ENCODE measurements at regions not wholly inside any gene's neighbourhood (a gene's known extent, or its start where the extent isn't known, plus 50 kb on each side); places are given as distances from the start of the nearest gene placed in this dataset.
A peak's percentile ranks its signal among the peaks of the same experiment; 100 is the strongest.

GRCh38 chrX:45751156-45751555 is 550.5 kb upstream of the DIPK2B start:
- Histone ChIP-seq H3K4me3 (no peak overlapping the region), H3K9me3 (no peaks in the 10 kb centered on the region), H3K27me3 (peaks cover 0 to 22% (median 0%) of the 10 kb centered on the region in 4 donors), H3K4me1 (no peaks in the 10 kb centered on the region), H3K27ac (no peak overlapping the region), H3K36me3 (no peaks in the 10 kb centered on the region)
- 18 to 29% methylated on average over 3 of the region's 3 CpGs for WGBS, 2 donors
- no peak for FAIRE-seq
- ATAC-seq = no peak
- no peak for DNase-seq
- intact Hi-C loops (cut with DNase I) = no loop called here
- no peak for TF ChIP-seq CTCF (IDR thresholded peaks at IDR 0.05)

- no peak for TF ChIP-seq CTCF (IDR thresholded peaks at IDR 0.05)
- no peaks in the 10 kb centered on the region for H3K36me3 ChIP-seq
- H3K4me1 ChIP-seq = no peaks in the 10 kb centered on the region
- FAIRE-seq (no peak), DNase-seq (no peak), ATAC-seq (peak in 1 of 4 donors; percentile 27)
- H3K9me3 ChIP-seq = no peaks in the 10 kb centered on the region
- no peak overlapping the region for H3K27ac ChIP-seq
- intact Hi-C loops (cut with DNase I) = no loop called here
- WGBS, 2 donors = 44 to 72% methylated on average over 5 of the region's 5 CpGs
- H3K27me3 ChIP-seq = peaks cover 0 to 18% (median 0%) of the 10 kb centered on the region in 4 donors
- no peak overlapping the region for H3K4me3 ChIP-seq
These were observed 550.0 kb upstream of the DIPK2B start for GRCh38 chrX:45750639-45751038.

- FAIRE-seq (peak; percentile 51), DNase-seq (no peak), ATAC-seq (peak in 1 of 4 donors; percentile 29)
- 64 to 67% methylated on average over 4 of the region's 4 CpGs for WGBS, 2 donors
- intact Hi-C loops (cut with DNase I) = no loop called here
- H3K27me3 ChIP-seq = peaks cover 0 to 16% (median 2%) of the 10 kb centered on the region in 4 donors
- no peak overlapping the region for H3K4me3 ChIP-seq
- no peak overlapping the region for H3K27ac ChIP-seq
- H3K9me3 ChIP-seq = no peaks in the 10 kb centered on the region
- TF ChIP-seq CTCF (IDR thresholded peaks at IDR 0.05) = no peak
- H3K36me3 ChIP-seq = no peaks in the 10 kb centered on the region
- H3K4me1 ChIP-seq = no peaks in the 10 kb centered on the region
These were observed 548.7 kb upstream of the DIPK2B start for GRCh38 chrX:45749375-45749774.

DNA sequence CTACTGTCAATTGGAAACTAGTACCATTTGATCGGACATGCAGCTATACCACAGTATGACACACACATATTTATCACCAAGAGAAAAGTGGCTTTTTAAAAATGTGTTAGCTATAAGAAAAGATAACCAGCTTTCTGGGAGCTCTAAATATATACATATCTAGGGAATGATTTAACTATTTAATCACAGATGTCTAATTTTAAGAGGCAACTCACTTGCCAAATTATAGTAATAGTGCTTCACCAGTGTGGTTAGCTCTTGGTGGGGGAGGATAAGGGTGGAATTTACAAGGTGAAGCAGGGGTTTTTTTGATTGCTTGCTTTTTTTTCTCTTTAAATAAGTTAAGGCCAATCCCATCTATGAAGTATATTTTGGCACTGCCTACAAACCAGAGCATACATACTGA is 547.7 kb upstream of the DIPK2B start:
- Histone ChIP-seq H3K27ac (no peak overlapping the region), H3K4me1 (no peaks in the 10 kb centered on the region), H3K4me3 (no peak overlapping the region), H3K27me3 (peaks cover 0 to 16% (median 2%) of the 10 kb centered on the region in 4 donors), H3K36me3 (no peaks in the 10 kb centered on the region), H3K9me3 (no peaks in the 10 kb centered on the region)
- intact Hi-C loops (cut with DNase I) = no loop called here
- DNase-seq (no peak), FAIRE-seq (no peak), ATAC-seq (no peak)
- TF ChIP-seq CTCF (IDR thresholded peaks at IDR 0.05) = no peak
- WGBS, 2 donors = 87 to 95% methylated on average over 1 of the region's 1 CpG

GRCh38 chrX:45747905-45748304 is 547.2 kb upstream of the DIPK2B start:
- FAIRE-seq (no peak), DNase-seq (no peak), ATAC-seq (no peak)
- intact Hi-C loops (cut with DNase I) = no loop called here
- no peak overlapping the region for H3K27ac ChIP-seq
- WGBS, 2 donors = 45 to 54% methylated on average over 4 of the region's 4 CpGs
- TF ChIP-seq CTCF (IDR thresholded peaks at IDR 0.05) = no peak
- peaks cover 0 to 16% (median 2%) of the 10 kb centered on the region in 4 donors for H3K27me3 ChIP-seq
- no peaks in the 10 kb centered on the region for H3K36me3 ChIP-seq
- no peak overlapping the region for H3K4me3 ChIP-seq
- H3K4me1 ChIP-seq = no peaks in the 10 kb centered on the region
- no peaks in the 10 kb centered on the region for H3K9me3 ChIP-seq
